ENCODE measurements at regions not wholly inside any gene's neighbourhood (a gene's known extent, or its start where the extent isn't known, plus 50 kb on each side); places are given as distances from the start of the nearest gene placed in this dataset.

DNA sequence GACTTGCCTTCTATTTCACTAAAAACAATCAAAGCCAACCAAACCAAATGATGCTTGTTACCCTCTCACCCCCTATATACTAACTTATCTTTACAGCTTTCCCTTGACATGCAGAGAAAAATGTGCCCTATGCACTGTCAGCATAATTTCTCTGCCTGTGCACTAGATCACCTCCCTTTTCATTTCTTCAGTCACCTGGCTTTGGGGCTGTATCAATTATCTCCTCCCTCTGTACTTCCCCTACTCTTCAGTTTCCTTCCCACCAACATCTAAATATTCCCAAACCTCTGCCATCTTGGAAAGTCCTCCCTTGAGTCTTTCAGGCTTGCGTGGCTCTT lies 103.5 kb upstream of the TAPT1 start:
- TF ChIP-seq POLR2AphosphoS5 (IDR thresholded peaks at IDR 0.05; ENCODE audit: low read depth, low read length) = no peak
- no peak for TF ChIP-seq TAF1 (IDR thresholded peaks at IDR 0.05; ENCODE audit: borderline replicate concordance, low read depth, low read length)
- no peak for TF ChIP-seq POLR2A (IDR thresholded peaks at IDR 0.05; ENCODE audit: low read depth, low read length)
